B cell (primary cell): ENCODE measurements at regions not wholly inside any gene's neighbourhood (a gene's known extent, or its start where the extent isn't known, plus 50 kb on each side); places are given as distances from the start of the nearest gene placed in this dataset.

Experiments
- ATAC-seq: fragments of 200-7000 bp; cut with Tn5 transposase; one replicate; pipeline ENCODE4 v1.10.0; 2021; ENCODE audit warnings: low read depth, mild to moderate bottlenecking, moderate number of reproducible peaks, moderate library complexity
- CTCF ChIA-PET: fragments of 350-600 bp; sonication (Branson Sonifier 250); formaldehyde crosslinking; loops from one replicate; lab custom pipeline; 2021; ENCODE audit warnings: antibody characterized with exemption, inconsistent platforms; lab: Charles Lee
- POLR2A ChIA-PET: fragments of 350-600 bp; sonication (Branson Sonifier 250); formaldehyde crosslinking; loops from one replicate; lab custom pipeline; 2021; ENCODE audit warnings: antibody characterized with exemption; lab: Charles Lee
- DNase-seq: peaks from one replicate; pipeline ENCODE4 v3.0.0; 2013
- H2AFZ ChIP-seq: 2 replicates; pipeline ENCODE4 v1.6.1; 2012; ENCODE audit warnings: mild to moderate bottlenecking, low read depth, low read length; ENCODE audit not compliant: insufficient read depth, poor library complexity, severe bottlenecking
- H3K27ac ChIP-seq, 2 donors: 1 replicate in 1 of 2; 2 replicates in 1 of 2; pipeline ENCODE4 v1.5.1; 2012 to 2013; ENCODE audit warnings: low read length in 2 of 2, mild to moderate bottlenecking in 2 of 2, moderate library complexity in 1 of 2
- H3K27me3 ChIP-seq, 4 experiments: fragments of 200-600 bp in 1 of 4; sonication (generic) in 1 of 4; replicated peaks in 1 of 4; 1 replicate in 2 of 4; 2 replicates in 2 of 4; pipeline versions ENCODE4 v1.6.1 to v1.7.0; 2013 to 2016; ENCODE audit warnings: low read length in 3 of 4, mild to moderate bottlenecking in 2 of 4, mixed read lengths in 1 of 4, moderate library complexity in 1 of 4; ENCODE audit not compliant: insufficient read depth in 4 of 4, control insufficient read depth in 3 of 4; ENCODE audit errors: control extremely low read depth in 1 of 4
- H3K36me3 ChIP-seq, 2 experiments: replicated peaks in 1 of 2; 1 replicate in 1 of 2; 2 replicates in 1 of 2; pipeline versions ENCODE4 v1.6.1 to v1.7.1; 2013; ENCODE audit warnings: low read length in 1 of 2; ENCODE audit not compliant: insufficient read depth in 2 of 2, control insufficient read depth in 1 of 2; ENCODE audit errors: control extremely low read depth in 1 of 2, extremely low read depth in 1 of 2
- H3K4me1 ChIP-seq, 2 donors: fragments of 200-600 bp in 1 of 2; sonication (generic) in 1 of 2; 1 replicate in 1 of 2; 2 replicates in 1 of 2; pipeline versions ENCODE4 v1.5.1 to v1.6.1; 2013 to 2017; ENCODE audit warnings: low read length in 2 of 2; ENCODE audit not compliant: control insufficient read depth in 2 of 2, insufficient read depth in 2 of 2
- H3K4me2 ChIP-seq: replicated peaks from 2 replicates; pipeline ENCODE3; 2012; ENCODE audit warnings: mild to moderate bottlenecking, low read depth, low read length; ENCODE audit not compliant: poor library complexity, severe bottlenecking
- H3K4me3 ChIP-seq, 5 experiments: fragments of 200-600 bp in 1 of 5; sonication (generic) in 1 of 5; 1 replicate in 3 of 5; 2 replicates in 2 of 5; pipeline versions ENCODE4 v1.5.1 to v1.7.0; 2011 to 2016; ENCODE audit warnings: low read length in 4 of 5, mild to moderate bottlenecking in 4 of 5, low read depth in 2 of 5, control low read depth in 1 of 5, moderate library complexity in 1 of 5; ENCODE audit not compliant: insufficient read depth in 1 of 5; ENCODE audit errors: control extremely low read depth in 1 of 5, extremely low read depth in 1 of 5
- H3K79me2 ChIP-seq: fragments of 200-600 bp; sonication (generic); one replicate; pipeline ENCODE4 v1.6.0; 2016; ENCODE audit warnings: low read length; ENCODE audit not compliant: control insufficient read depth, insufficient read depth
- H3K9ac ChIP-seq: fragments of 200-600 bp; sonication (generic); 2 replicates; pipeline ENCODE4 v1.6.1; 2017; ENCODE audit warnings: mild to moderate bottlenecking, low read length, moderate library complexity
- H3K9me3 ChIP-seq, 3 donors: one replicate each; pipeline versions ENCODE4 v1.6.1 to v1.7.1; 2013; ENCODE audit warnings: low read length in 2 of 3; ENCODE audit not compliant: control insufficient read depth in 2 of 3, insufficient read depth in 1 of 3; ENCODE audit errors: control extremely low read depth in 1 of 3
- H4K20me1 ChIP-seq: 2 replicates; pipeline ENCODE4 v1.6.0; 2012; ENCODE audit warnings: mild to moderate bottlenecking, low read length; ENCODE audit not compliant: insufficient read depth, control insufficient read depth, poor library complexity, severe bottlenecking
- H3K27ac Mint-ChIP-seq: one replicate; pipeline ENCODE4 v1.8.0; 2021; ENCODE audit warnings: mixed read lengths
- H3K27me3 Mint-ChIP-seq: one replicate; pipeline ENCODE4 v1.8.0; 2021; ENCODE audit warnings: mixed read lengths
- H3K4me1 Mint-ChIP-seq: one replicate; pipeline ENCODE4 v1.8.0; 2021; ENCODE audit warnings: mixed read lengths
- H3K4me3 Mint-ChIP-seq: one replicate; pipeline ENCODE4 v1.8.0; 2021; ENCODE audit warnings: mixed read lengths
- H3K9me3 Mint-ChIP-seq: one replicate; pipeline ENCODE4 v1.8.0; 2022; ENCODE audit warnings: mixed read lengths; ENCODE audit not compliant: insufficient read depth
- EZH2 ChIP-seq: IDR thresholded peaks from 2 replicates; pipeline ENCODE4 v1.6.1; 2012; ENCODE audit warnings: borderline replicate concordance, low read depth, mild to moderate bottlenecking, moderate library complexity, low read length; ENCODE audit not compliant: insufficient read depth, poor library complexity, severe bottlenecking
- WGBS: methylation state at CpG from one replicate; pipeline ENCODE4 v1.1.5; 2013; ENCODE audit warnings: missing lambda C conversion rate; ENCODE audit not compliant: insufficient coverage; 5-methylcytosine and 5-hydroxymethylcytosine counted together
- intact Hi-C: fragments of 100-400 bp; cut with micrococcal nuclease; formaldehyde crosslinking; loops from one replicate; pipeline ENCODE4 v1.10.0; 2022
- TF ChIP-seq, protein P1 (sequence below): fragments of 200-600 bp; IDR thresholded peaks from one replicate; pipeline ENCODE4 v1.8.0; 2022; ENCODE audit warnings: antibody characterized with exemption, mild to moderate bottlenecking

DNA sequence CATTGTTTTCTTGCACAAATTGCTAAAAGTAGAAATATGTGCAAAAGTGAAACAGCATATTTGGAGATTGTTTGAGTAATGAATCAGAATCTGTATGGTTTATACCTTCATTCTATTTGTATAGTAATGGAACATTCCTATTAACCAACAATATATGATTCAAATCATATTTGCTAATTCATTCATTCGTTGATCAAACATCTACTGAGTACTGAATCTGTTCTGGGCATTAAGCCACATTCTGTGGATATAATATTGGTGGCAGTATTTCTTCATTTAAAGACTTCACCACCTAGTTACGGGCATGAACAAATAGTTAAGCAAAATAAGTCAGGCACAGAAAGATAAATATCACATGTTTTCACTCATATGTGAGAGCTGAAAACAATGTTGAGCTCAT lies 385.7 kb downstream of the MTRR start:
- no peak for ATAC-seq
- H3K4me1 ChIP-seq, result no peaks in the 10 kb centered on the region
- no peaks in the 10 kb centered on the region for H3K79me2 ChIP-seq
- H3K9me3 Mint-ChIP-seq, result peaks cover 2% of the 10 kb centered on the region
- H3K9ac ChIP-seq, result no peak overlapping the region
- ChIA-PET POLR2A (no interaction called here), CTCF (no interaction called here)
- WGBS, result no CpG with 5 or more reads among the region's 2 CpGs
- no peaks in the 10 kb centered on the region for H3K4me1 Mint-ChIP-seq
- H3K27me3 Mint-ChIP-seq, result no peaks in the 10 kb centered on the region
- intact Hi-C loops, result no loop called here
- H3K4me3 Mint-ChIP-seq, result no peak overlapping the region
- H3K27ac Mint-ChIP-seq, result no peak overlapping the region
- H3K4me3 ChIP-seq, result no peak overlapping the region
- H3K9me3 ChIP-seq, result no peaks in the 10 kb centered on the region
- TF ChIP-seq, protein P1, sequence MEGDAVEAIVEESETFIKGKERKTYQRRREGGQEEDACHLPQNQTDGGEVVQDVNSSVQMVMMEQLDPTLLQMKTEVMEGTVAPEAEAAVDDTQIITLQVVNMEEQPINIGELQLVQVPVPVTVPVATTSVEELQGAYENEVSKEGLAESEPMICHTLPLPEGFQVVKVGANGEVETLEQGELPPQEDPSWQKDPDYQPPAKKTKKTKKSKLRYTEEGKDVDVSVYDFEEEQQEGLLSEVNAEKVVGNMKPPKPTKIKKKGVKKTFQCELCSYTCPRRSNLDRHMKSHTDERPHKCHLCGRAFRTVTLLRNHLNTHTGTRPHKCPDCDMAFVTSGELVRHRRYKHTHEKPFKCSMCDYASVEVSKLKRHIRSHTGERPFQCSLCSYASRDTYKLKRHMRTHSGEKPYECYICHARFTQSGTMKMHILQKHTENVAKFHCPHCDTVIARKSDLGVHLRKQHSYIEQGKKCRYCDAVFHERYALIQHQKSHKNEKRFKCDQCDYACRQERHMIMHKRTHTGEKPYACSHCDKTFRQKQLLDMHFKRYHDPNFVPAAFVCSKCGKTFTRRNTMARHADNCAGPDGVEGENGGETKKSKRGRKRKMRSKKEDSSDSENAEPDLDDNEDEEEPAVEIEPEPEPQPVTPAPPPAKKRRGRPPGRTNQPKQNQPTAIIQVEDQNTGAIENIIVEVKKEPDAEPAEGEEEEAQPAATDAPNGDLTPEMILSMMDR, result no peak
- no peak for TF ChIP-seq EZH2
- no peak overlapping the region for H3K4me2 ChIP-seq
- no peak overlapping the region for H2AFZ ChIP-seq
- no peaks in the 10 kb centered on the region for H4K20me1 ChIP-seq
- no peak for DNase-seq
- H3K27ac ChIP-seq, result no peak overlapping the region
- no peaks in the 10 kb centered on the region for H3K36me3 ChIP-seq
- H3K27me3 ChIP-seq, result no peaks in the 10 kb centered on the region

DNA sequence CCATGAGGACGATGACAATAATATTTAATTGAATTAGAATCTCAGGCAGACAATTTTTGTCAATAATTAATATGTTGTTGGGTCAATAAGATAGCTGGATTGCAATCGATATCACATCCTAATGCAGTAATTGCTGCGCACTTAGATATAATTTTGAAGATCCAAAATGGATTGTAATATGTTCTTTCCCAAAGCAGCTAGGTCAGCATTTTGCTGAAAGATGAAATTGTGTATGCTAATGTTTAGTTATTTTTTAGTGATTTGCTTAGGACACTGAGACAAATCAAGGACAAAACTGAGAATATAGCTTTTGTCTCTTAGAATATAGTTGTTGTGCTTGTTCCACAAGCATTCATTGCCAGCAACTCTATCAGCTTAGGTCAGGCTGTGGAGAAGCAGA lies 389.9 kb downstream of the MTRR start:
- Histone ChIP-seq H3K36me3 (no peaks in the 10 kb centered on the region), H3K4me1 (no peaks in the 10 kb centered on the region), H3K27me3 (no peaks in the 10 kb centered on the region), H3K4me3 (no peak overlapping the region), H3K27ac (no peak overlapping the region), H3K4me2 (no peak overlapping the region), H4K20me1 (no peaks in the 10 kb centered on the region), H3K79me2 (no peaks in the 10 kb centered on the region), H3K9ac (no peak overlapping the region), H3K9me3 (no peaks in the 10 kb centered on the region), H2AFZ (no peak overlapping the region)
- intact Hi-C loops, result no loop called here
- Mint-ChIP-seq H3K9me3 (peaks cover 6% of the 10 kb centered on the region), H3K27me3 (no peaks in the 10 kb centered on the region), H3K27ac (no peak overlapping the region), H3K4me3 (no peak overlapping the region), H3K4me1 (no peaks in the 10 kb centered on the region)
- 100% methylated on average over 2 of the region's 3 CpGs for WGBS
- TF ChIP-seq EZH2, result no peak
- TF ChIP-seq, protein P1, result no peak
- DNase-seq (no peak), ATAC-seq (no peak)
- POLR2A ChIA-PET, result no interaction called here
- CTCF ChIA-PET, result no interaction called here
